ENCODE measurements at regions not wholly inside any gene's neighbourhood (a gene's known extent, or its start where the extent isn't known, plus 50 kb on each side); places are given as distances from the start of the nearest gene placed in this dataset.

DNA sequence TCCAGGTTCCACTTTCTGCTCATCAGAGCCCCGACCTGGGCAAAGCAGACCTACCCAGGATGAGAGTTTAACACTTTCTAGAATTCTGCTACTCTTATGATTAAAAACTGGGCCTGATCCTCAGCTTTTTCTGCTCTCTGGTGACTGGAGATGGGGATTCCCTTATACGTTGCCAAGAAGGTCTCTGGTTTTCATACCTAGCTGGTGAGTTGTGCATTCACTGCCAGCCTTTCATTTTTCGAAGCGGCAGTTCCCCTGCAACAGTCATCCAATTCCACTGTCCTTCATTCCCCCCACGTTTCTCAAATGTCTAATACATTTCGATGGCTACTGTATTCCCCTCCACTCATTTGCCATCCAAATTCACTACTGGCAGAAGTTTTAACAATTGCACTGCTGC is 135.3 kb downstream of the ADSS2 start:
- no peak overlapping the region for H2AFZ ChIP-seq (replicated peaks)
- H3K4me2 ChIP-seq: no peak overlapping the region
- no peak overlapping the region for H3K27ac ChIP-seq
- no peaks in the 10 kb centered on the region for H3K27me3 ChIP-seq
- no peaks in the 10 kb centered on the region for H4K20me1 ChIP-seq (ENCODE audit: low read depth)
- no peak overlapping the region for H3K9ac ChIP-seq
- no peaks in the 10 kb centered on the region for H3F3A ChIP-seq (ENCODE audit: low read depth)
- no peak overlapping the region for H3K27ac Mint-ChIP-seq
- no peaks in the 10 kb centered on the region for H3K4me1 ChIP-seq
- peaks cover 5% of the 10 kb centered on the region for H3K27me3 Mint-ChIP-seq (ENCODE audit: insufficient read depth, low read depth)
- no peak overlapping the region for H3K4me3 Mint-ChIP-seq
- no peaks in the 10 kb centered on the region for H3K79me2 ChIP-seq (ENCODE audit: low read depth)
- no peaks in the 10 kb centered on the region for H3K9me3 Mint-ChIP-seq
- DNase-seq (ENCODE audit: low spot score): no peak
- no peaks in the 10 kb centered on the region for H3K9me3 ChIP-seq (ENCODE audit: low read depth)
- H3K36me3 Mint-ChIP-seq: no peaks in the 10 kb centered on the region
- TF ChIP-seq EZH2 (IDR thresholded peaks at IDR 0.05) (no peak), EZH2phosphoT487 (IDR thresholded peaks at IDR 0.05) (no peak)
- H3K36me3 ChIP-seq: no peaks in the 10 kb centered on the region
- no peak overlapping the region for H3K4me3 ChIP-seq
- H3K4me1 Mint-ChIP-seq: no peaks in the 10 kb centered on the region

DNA sequence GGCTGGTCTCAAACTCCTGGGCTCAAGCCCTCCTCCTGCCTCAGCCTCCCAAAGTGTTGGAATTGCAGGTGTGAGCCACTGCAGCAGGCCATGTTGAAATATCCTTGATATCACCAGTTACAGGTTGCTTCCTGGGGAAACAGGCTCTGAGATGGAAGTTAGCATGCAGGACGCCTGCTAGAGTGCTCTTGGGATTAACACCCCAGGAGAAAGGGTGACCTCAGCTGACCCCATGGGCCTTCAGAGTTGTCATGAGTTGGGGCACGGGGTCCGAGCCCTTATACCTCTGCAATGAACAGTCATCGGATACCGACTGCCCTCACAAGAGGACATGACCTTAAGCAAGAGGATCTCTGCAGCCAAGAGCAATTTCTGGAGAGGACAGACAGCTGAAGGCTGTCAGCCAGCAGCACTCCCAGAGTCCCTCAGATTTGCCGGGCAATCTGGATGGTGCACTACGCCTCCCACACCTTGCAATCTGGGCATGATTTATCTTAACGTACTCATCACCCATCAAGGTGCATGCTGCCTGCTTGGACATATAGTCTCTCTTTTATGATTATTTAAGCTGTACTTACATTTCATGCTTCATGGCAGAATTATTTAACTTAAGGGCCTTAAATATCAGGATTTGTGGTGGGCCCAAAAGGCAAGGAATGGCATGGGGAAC is 134.6 kb downstream of the ADSS2 start:
- no peaks in the 10 kb centered on the region for H3K27me3 ChIP-seq
- Mint-ChIP-seq H3K9me3 (no peaks in the 10 kb centered on the region), H3K27ac (no peak overlapping the region), H3K36me3 (no peaks in the 10 kb centered on the region), H3K27me3 (ENCODE audit: insufficient read depth, low read depth) (peaks cover 5% of the 10 kb centered on the region), H3K4me3 (no peak overlapping the region), H3K4me1 (no peaks in the 10 kb centered on the region)
- H3K27ac ChIP-seq: no peak overlapping the region
- no peaks in the 10 kb centered on the region for H3K4me1 ChIP-seq
- TF ChIP-seq EZH2phosphoT487 (IDR thresholded peaks at IDR 0.05) (no peak), EZH2 (IDR thresholded peaks at IDR 0.05) (no peak)
- TF ChIP-seq, protein P1, sequence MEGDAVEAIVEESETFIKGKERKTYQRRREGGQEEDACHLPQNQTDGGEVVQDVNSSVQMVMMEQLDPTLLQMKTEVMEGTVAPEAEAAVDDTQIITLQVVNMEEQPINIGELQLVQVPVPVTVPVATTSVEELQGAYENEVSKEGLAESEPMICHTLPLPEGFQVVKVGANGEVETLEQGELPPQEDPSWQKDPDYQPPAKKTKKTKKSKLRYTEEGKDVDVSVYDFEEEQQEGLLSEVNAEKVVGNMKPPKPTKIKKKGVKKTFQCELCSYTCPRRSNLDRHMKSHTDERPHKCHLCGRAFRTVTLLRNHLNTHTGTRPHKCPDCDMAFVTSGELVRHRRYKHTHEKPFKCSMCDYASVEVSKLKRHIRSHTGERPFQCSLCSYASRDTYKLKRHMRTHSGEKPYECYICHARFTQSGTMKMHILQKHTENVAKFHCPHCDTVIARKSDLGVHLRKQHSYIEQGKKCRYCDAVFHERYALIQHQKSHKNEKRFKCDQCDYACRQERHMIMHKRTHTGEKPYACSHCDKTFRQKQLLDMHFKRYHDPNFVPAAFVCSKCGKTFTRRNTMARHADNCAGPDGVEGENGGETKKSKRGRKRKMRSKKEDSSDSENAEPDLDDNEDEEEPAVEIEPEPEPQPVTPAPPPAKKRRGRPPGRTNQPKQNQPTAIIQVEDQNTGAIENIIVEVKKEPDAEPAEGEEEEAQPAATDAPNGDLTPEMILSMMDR (IDR thresholded peaks at IDR 0.05): no peak
- H2AFZ ChIP-seq (replicated peaks): no peak overlapping the region
- no peak overlapping the region for H3K4me3 ChIP-seq
- H3K79me2 ChIP-seq (ENCODE audit: low read depth): no peaks in the 10 kb centered on the region
- no peaks in the 10 kb centered on the region for H3K36me3 ChIP-seq
- H4K20me1 ChIP-seq (ENCODE audit: low read depth): no peaks in the 10 kb centered on the region
- no peak overlapping the region for H3K4me2 ChIP-seq
- no peaks in the 10 kb centered on the region for H3F3A ChIP-seq (ENCODE audit: low read depth)
- H3K9me3 ChIP-seq (ENCODE audit: low read depth): no peaks in the 10 kb centered on the region
- H3K9ac ChIP-seq: no peak overlapping the region
- no peak for DNase-seq (ENCODE audit: low spot score)

DNA sequence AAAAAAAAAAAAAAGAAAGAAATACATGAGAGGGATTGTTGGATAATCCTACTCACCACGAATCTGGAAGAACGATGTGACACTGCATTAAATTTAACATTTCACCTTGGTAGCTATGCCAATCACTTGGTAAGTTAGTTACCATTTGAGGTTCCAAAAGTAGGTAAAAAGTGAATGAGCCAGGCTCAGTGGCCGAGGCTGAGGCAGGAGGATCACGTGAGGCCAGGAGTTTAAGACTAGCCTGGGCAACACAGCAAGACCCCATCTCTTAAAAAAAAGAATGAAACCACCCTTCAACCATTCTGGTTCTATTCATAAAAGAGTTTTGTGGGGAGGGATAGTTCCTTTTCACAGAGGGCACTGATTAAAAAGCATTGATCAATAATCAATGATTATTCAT is 133.6 kb downstream of the ADSS2 start:
- no peaks in the 10 kb centered on the region for H3K9me3 ChIP-seq (ENCODE audit: low read depth)
- H3K9ac ChIP-seq: no peak overlapping the region
- no peaks in the 10 kb centered on the region for H3K27me3 ChIP-seq
- DNase-seq (ENCODE audit: low spot score): no peak
- H3K27ac ChIP-seq: no peak overlapping the region
- no peaks in the 10 kb centered on the region for H3F3A ChIP-seq (ENCODE audit: low read depth)
- Mint-ChIP-seq H3K27me3 (ENCODE audit: insufficient read depth, low read depth) (peaks cover 5% of the 10 kb centered on the region), H3K4me1 (no peaks in the 10 kb centered on the region), H3K27ac (no peak overlapping the region), H3K36me3 (no peaks in the 10 kb centered on the region), H3K9me3 (peaks cover 6% of the 10 kb centered on the region), H3K4me3 (no peak overlapping the region)
- no peak overlapping the region for H3K4me2 ChIP-seq
- H3K4me1 ChIP-seq: no peaks in the 10 kb centered on the region
- H2AFZ ChIP-seq (replicated peaks): no peak overlapping the region
- H4K20me1 ChIP-seq (ENCODE audit: low read depth): no peaks in the 10 kb centered on the region
- H3K79me2 ChIP-seq (ENCODE audit: low read depth): no peaks in the 10 kb centered on the region
- H3K36me3 ChIP-seq: no peaks in the 10 kb centered on the region
- no peak for TF ChIP-seq EZH2phosphoT487 (IDR thresholded peaks at IDR 0.05)
- no peak for TF ChIP-seq EZH2 (IDR thresholded peaks at IDR 0.05)
- TF ChIP-seq, protein P1 (IDR thresholded peaks at IDR 0.05): no peak
- no peak overlapping the region for H3K4me3 ChIP-seq

DNA sequence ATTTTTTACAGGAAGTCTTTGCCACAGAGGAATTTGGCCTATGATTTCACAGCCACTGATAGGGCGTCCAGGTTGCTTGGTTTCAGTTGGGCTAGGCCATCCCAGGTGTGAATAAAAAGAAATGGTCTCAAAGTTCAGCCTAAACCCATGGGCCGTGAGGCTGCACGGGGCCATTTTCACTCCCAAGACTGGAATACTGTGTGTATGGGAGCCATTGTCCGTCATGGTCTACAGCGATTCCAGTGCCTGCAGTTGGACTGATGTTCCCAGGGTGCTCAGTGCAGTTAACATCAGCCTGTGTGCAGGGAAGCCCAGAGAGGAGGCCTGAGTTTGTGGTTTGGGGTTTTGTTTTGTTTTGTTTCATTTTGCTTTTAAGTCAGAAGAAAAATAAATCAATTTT is 133.2 kb downstream of the ADSS2 start:
- Histone ChIP-seq H3K36me3 (no peaks in the 10 kb centered on the region), H3K79me2 (ENCODE audit: low read depth) (no peaks in the 10 kb centered on the region), H3K4me1 (no peaks in the 10 kb centered on the region), H3K4me3 (no peak overlapping the region), H4K20me1 (ENCODE audit: low read depth) (no peaks in the 10 kb centered on the region), H3K27ac (no peak overlapping the region), H3K9ac (no peak overlapping the region), H3K27me3 (no peaks in the 10 kb centered on the region), H3F3A (ENCODE audit: low read depth) (no peaks in the 10 kb centered on the region), H3K4me2 (no peak overlapping the region), H3K9me3 (ENCODE audit: low read depth) (no peaks in the 10 kb centered on the region), H2AFZ (replicated peaks) (no peak overlapping the region)
- Mint-ChIP-seq H3K4me3 (no peak overlapping the region), H3K27me3 (ENCODE audit: insufficient read depth, low read depth) (peaks cover 5% of the 10 kb centered on the region), H3K27ac (no peak overlapping the region), H3K9me3 (peaks cover 6% of the 10 kb centered on the region), H3K4me1 (no peaks in the 10 kb centered on the region), H3K36me3 (no peaks in the 10 kb centered on the region)
- no peak for DNase-seq (ENCODE audit: low spot score)
- TF ChIP-seq EZH2 (IDR thresholded peaks at IDR 0.05) (no peak), EZH2phosphoT487 (IDR thresholded peaks at IDR 0.05) (no peak)
- TF ChIP-seq, protein P1 (IDR thresholded peaks at IDR 0.05): no peak

All from neural progenitor cell (in vitro differentiated cells).